NCI-H446 (cell line): ENCODE measurements at regions not wholly inside any gene's neighbourhood (a gene's known extent, or its start where the extent isn't known, plus 50 kb on each side); places are given as distances from the start of the nearest gene placed in this dataset.
"Not testable (repeated sequence)": the region's sequence is repeated elsewhere in the genome, so short reads cannot be mapped to it uniquely, and the experiment has no call there.

Experiments
- DNase-seq, 2 experiments: peaks; one replicate each; lab custom pipeline; 2025; lab: John Stamatoyannopoulos, UW

DNA sequence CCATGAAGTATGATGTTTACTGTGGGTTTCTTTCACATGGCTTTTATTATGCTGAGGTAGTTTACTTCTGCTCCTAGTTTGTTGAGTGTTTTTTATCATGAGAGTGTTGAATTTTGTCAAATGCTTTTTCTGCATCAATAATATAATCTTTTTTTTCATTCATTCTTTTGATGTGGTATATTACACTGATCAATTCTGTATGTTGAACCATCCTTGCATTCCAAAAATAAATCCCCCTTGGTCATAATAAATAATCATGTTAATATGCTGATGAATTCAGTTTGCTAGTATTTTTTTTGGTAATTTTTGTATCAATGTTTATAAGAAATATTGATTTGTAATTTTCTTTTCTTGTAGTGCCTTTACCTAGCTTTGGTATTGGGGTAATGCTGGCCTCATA lies 97.9 kb upstream of the ZNF648 start:
- DNase-seq: no peak

DNA sequence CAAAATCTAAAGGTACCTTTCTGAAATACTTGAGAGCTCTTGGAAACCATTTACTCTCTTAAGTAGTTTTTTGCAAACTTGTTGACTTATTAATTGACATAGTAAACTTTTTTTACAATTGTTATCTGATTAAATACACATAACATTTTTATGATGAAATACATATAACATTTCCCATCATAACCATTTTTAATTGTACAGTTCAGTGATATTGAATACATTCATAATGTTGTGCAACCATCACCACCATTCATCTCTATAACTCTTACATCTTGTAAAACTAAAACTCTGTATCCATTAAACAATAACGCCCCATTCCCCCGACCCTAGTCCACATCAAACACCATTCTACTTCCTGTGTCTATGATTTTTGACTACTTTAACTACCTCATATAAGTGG lies 95.7 kb upstream of the ZNF648 start:
- no peak for DNase-seq

DNA sequence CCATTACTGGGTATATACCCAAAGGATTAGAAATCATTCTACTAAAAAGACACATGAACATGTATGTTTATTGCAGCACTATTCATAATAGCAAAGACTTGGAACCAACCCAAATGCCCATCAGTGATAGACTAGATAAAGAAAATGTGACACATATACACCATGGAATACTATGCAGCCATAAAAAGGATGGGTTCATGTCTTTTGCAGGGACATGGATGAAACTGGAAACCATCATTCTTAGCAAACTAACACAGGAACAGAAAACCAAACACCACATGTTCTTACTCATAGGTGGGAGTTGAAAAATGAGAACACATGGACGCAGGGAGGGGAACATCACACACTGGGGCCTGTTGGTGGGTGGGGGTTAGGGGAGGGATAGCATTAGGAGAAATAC lies 92.9 kb upstream of the ZNF648 start:
- not testable (repeated sequence) for DNase-seq

DNA sequence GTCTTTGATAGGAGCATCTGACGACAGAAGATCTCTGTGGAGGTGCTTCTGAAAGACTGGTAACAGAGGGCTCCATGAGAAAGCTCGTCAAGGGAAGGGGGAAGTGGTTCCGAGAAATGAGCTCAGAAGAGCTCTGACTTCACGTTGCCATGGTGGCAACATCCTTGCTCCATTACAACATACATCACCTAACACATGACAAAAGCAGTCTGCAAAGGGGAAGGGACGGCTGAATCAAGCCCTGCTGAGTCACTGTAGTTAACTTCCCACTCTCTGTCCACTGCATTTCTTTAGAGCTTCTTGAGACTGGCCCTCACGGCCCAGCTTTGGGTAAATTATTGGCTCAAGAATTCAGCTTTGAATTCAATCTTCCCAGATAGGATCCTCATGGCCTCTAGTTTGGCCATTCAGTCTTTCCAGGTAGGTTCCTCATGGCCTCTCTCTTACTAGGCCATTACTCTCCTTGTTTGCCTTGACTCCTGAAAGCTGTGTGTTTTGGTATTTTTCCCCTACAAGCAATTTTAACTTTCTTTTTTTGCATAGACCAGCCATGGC lies 88.0 kb upstream of the ZNF648 start:
- DNase-seq: no peak

DNA sequence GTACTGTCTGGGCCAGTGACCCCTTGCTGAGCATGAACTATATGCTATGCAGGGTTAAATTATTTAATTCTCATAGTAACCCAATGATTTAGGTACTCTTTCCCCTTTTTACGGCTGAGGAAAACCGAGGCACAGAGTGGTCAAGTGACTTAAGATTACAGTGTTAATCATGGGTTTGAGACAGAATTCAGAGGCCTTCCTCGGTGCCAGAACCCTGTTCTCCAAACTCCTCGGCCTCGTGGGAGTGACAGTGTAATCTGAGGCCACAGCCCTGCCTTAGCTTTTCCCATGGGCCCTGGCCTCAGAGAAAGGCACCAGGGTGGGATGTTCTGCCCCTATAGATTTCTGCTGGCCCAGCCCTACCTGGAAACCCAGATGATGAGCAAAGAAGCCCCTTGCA lies 86.4 kb upstream of the ZNF648 start:
- DNase-seq: no peak

DNA sequence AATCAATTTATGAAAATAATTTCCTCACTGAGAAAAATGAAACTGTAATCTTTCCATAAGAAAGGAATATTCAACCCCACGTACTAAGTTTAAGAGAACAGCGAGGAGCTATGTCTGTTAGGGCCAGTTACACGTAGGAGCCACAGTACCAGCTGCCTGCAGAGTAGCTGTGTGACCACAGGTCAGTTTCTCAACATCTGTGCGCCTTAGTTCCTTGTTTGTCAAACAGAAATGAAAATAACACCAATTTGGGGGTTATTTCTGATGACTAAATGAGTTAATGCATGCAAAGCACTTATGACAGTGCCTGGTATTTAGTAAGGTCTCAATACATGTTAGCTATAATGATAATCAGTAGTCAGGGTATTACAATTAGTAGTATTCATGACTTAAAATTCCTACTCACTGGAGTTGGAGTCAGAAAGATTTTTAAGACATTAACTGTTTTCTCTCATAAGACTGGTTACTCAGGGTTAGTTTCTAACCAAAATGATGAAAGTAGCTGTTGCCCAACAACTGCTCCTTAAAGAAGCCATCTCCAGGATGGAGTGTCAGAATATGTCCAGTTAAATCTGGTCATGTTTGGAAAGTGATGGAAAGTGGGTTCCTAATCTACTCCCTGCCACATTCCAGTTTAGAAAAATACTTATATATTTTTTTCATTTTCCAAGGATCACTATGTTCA lies 85.8 kb upstream of the ZNF648 start:
- DNase-seq: no peak

DNA sequence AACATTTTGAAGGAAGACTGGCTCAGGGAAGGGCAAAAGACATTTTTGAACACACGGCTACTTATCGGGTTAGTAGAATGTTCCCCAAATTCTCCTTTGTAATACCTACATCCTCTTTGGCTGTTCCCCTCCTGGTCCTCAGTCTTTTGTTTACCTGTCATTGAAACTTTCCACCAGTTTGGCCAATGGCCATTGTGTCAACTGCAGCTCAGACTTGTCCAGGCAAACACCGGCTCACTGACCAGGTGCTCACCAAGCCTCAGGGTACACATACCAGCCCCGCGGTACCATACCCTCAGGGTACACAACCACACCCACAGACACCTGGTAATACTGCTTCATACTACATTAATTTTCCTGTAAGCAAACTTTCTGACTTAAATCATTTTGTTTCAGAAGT lies 84.8 kb upstream of the ZNF648 start:
- no peak for DNase-seq

DNA sequence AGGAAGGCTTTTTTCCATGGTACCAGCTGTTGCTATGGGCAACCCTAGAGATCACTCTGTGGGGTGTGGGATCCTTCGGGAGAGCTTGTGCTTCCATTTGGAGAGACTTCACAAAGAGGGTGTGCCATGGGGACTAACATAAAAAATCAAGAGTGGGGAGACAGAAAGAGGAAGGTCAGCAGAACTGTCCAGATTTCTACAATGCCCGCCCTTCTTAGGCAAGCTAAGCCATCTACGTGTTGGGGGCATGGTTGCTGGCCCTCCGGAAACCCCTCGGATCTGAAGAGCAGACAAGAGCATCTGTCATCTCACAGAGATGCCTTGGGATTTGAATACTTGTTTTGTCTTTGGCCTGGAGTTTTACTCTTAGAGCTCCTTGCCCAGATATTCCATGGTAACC lies 83.9 kb upstream of the ZNF648 start:
- DNase-seq: no peak

DNA sequence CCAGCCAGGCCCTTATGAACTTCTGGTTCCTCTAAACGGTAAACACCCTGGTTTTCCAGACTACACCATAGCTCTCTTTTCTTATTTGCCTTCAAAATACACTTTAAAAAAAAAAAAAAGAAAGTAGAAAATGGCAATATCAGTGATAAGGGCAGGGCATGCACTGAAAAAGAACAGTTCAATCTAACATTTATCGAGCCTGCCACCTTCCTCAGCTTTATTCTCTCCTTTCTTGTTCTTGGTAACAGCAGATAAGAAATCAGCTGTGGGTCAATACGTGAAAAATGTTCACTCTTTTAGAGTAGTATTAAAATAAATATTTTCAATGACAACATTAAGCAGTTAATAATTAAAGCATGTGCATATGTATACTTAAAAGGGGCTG lies 83.1 kb upstream of the ZNF648 start:
- no peak for DNase-seq

DNA sequence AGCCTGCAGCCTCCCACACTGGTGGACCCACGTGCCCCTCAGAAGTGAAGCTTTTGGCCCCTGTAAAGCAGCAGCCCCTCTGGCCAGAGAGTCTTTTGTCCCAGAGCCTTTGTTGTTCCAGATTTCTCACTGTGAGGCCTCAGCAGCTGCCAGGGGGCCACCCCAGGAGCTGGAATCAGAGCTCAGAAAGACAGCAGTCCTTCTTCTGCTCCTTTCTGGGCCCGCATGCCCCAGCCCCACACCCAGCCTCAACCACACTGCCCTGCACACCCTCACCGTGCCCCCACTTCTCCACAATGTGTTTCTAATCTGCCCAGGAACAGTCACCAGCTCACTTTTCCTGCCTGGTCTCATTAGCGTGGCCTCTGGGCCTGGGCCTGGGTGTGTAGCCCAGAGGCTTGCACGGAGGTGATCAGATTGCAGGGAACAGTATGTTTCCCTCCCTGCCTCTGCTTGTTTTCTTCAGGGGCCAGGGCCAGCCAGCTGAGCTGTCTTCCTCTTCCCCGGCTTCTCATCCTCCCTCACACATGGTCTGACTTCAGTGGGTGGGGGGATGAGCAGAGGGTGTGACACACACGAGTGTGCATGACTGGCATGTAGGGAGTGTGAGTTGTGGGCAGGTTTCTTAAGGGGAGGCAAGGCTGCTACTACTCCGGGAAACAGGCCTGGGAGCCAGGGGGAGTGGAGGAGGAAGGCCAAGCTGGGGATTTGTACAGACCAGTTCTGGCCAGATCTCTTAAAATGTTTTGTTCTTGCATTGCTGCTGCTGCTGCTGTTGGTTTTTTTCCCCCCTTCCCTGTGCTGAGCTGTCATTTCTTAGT lies 82.5 kb upstream of the ZNF648 start:
- peak in 1 of 2 experiments; percentile 51 for DNase-seq

DNA sequence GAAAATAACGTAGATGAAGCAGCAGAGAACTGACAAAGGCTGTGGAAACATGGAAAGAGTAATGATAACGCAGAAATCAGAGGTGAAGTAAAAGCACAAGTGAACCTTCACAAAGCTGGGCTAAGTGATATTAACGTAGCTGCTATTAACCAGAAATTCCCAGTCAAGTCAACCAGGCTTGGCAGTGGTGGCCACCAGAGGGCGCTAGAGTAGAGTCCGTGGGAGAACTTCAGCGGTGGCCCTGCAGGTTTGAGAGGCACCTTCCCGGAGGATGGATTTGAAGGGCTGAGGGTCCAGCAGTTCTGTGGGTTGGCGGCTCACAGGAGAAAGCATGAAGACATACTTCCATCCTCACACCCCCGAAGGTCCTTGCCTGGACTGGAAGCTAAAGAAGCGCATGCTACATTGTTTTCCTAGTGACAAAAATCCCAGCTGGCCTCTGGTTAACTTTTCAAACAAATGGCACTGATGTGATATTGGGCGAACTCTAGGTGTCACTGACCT lies 81.7 kb upstream of the ZNF648 start:
- peak; percentile 89 to 94 for DNase-seq

DNA sequence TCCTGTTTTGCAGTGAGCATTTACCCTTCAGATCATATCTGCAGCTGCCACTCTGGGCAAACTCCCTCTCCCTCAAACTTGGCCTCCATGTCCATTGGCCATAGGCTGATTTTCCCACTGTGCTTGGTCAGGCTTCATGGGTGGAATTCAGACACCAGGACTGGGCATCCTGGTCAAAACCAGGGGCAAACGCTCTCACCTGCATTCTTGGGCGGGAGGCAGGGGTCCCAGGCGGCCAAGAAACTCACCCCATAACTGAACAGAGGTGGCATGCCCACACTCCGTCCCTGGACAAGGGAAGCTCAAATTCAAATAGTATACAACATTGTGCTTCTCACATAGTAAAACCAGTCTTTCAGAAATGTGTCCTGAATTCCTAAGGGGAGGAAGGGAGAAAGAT lies 81.1 kb upstream of the ZNF648 start:
- DNase-seq: no peak

DNA sequence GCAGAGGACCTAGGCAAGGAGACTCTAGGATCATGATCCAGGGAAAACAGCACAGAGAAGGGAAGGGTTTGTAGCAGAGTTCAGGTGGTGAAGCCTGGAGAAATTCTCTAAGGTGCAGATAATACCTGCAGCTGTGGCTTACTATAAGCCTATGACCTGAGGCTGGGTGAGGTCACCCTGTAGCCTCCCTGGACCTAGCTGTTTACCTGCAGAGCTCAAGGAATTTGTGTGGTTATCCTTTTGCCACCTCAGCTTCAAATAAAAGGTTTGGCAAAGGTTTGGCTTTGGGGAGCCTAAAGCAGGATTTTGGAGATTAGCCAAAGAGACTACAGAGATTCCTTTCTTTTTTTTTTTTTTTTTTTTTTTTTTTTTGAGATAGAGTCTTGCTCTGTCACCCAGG lies 79.5 kb upstream of the ZNF648 start:
- no peak for DNase-seq

DNA sequence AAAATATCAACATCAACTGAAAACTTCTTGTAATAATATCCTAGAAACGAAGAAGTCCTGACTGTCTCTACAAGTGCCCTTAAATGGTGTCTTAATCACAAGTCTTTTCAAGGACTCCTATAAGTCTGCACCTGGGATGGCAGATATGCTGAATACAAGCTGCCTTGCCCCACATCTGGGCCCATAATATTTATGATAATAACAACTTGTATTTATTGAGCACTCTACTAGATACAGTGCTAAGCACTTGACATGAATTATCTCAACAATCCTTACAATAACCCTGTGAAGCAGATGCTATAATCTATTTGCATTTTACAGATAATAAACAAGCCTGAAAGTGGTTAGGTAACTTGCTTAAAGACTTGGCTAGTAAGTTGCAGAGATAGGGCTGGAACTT lies 78.0 kb upstream of the ZNF648 start:
- DNase-seq: no peak

DNA sequence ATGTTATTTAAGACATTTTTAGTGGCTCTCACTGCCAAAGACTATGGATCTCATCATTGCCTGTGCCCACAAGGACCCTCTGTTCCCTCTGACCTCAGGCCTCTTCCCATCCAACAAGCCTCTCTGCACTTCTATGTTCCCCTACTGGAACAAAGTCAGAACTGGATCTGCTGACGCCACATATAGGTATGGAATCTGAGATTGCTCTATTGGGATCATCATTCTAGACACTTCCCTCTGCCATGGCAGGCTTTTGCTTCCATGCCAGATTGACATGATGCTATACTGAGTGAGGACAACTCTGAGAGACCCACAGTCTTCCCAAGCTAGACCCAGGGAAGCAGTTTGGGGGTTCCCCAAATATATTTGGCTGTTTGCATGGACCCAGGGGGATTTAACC lies 76.0 kb upstream of the ZNF648 start:
- no peak for DNase-seq

DNA sequence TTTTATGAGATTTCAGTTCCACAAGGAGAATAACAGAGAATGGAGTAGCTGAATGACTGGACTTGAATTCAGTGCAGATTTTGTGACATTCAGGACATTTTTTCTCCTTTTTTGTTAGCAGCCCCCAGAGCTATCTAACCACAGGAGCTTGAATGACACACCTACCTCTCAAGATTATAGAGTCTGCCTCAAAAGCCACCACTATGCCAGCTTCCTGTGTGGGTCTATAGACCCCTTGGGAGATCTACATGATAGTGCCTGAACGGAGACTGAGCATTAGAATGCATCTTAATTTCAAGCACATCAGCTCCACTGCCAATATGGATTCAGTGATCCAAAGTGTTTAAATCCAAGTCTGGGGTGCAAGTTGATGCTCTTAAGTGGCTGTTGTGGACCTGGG lies 74.4 kb upstream of the ZNF648 start:
- DNase-seq: no peak

DNA sequence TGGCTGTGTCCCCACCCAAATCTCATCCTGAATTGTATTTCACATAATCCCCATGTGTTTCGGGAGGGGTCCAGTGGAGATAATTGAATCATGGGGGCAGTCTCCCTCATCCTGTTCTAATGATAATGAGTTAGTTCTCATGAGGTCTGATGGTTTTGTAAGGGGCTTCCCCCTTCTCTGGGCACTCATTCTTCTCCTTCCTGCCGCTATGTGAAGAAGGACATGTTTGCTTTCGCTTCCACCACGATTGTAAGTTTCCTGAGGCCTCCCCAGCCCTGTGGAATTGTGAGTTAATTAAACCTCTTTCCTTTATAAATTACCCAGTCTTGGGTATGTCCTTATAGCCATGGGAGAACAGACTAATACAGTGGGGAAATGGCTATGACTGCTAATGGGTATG lies 72.7 kb upstream of the ZNF648 start:
- DNase-seq: no peak

DNA sequence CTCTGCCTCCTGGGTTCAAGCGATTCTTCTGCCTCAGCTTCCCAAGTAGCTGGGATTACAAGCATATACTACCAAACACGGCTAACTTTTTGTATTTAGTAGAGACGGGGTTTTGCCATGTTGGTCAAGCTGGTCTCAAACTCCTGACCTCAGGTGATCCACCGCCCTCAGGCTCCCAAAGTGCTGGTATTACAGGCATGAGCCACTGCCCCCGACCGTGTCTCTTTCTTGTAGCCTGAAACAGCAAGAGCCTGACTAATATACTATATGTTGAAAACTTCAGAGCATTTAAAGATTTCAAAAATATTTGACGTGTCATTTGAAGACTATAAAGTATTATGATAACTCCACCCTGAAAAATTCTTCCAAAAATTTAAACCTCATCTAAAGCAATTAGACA lies 71.7 kb upstream of the ZNF648 start:
- no peak for DNase-seq

DNA sequence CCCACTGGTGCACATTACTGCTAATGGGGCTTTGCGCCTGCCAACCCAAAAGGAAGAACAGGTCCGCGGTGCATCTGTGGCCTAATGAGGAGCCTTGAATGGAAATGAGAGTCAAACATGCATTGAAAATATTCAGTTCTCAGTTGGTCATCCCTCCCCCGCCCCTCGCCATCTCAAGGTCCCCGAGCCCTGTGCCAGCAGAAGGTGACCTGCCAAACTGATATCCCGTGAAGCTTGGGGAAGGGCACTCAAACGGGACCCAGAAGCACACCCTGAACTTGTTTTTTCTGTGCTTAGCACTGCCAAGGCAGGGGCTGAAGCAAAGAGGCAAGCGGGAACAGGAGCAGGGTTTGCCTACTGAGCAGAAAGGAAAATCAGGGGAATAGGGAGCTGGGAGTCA lies 67.9 kb upstream of the ZNF648 start:
- no peak for DNase-seq

DNA sequence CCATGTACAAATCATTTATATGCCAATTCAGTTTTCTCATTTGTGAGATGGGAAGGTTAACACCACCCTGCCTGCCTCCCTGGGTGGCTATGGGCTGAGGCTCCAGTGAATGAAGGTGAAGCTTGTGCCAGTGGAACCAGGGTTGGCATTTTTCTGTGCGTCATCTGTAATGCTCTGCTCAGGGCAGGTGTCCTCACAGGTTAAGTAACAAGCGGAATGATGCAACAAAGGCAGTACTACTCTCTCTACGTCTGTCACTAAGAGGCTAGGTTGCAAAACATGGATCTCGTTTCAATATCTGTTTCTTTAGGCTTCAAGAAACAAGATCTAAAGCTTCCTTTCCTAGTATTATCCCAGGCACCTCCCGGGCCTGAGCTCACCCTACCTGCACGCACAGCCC lies 67.0 kb upstream of the ZNF648 start:
- no peak for DNase-seq

DNA sequence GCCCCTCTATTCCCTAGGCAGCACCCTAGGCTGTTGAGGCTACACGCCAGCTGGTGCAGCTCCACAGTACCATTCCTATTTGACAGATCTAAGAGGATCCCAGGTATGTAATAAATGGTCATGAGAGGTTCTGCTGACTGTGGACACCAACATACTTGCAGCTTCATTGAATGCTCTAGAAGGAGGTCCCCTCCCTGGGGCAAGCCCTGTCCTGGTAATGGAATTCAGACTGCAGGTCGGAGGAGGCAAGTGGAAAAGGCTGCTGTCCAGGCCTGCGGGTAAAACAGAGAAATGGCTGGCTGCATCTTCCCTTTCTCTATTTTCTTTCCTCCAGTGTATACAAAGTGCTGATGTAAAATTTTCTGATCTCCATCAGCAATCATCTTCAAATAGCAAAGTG lies 66.1 kb upstream of the ZNF648 start:
- DNase-seq: no peak

DNA sequence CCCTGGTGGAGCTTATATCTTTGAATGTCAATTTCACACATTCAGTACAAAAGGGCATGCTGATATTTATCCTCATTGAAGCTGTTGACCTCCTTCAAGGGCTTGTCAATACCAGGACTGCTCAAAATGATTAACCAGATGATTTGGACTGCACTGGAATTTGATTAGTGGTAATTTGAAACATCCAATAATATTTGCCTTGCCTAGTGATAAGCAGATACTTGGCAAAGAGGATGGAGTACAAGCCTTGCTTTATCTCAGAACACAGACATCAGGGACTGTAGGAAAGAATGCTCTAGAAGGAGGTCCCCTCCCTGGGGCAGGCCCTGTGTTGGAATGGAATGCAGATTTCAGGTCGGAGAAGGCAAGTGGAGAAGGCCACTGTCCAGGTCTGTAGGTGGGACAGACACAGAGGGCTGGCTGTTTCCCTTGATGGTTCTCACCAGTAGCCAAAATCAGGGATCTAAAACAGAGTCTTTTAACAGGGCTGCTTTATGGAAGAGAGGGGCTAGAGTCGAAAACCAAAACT lies 64.8 kb upstream of the ZNF648 start:
- DNase-seq: no peak

DNA sequence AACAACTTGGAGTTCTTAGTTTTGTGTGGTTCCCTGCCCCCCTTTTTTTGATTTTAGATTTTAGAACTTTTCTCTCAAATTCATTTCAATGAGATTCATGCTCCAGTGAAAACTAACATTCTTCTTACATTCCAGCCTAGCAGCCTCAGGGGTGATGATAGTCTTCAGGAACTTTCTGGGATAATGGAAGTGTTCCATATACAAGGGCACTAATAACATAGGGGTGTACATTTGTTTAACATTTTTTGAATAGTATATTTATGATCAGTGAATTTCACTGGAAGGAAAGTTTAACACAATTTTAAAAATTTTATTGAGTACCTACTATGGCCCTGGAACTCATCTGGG lies 61.4 kb upstream of the ZNF648 start:
- DNase-seq: no peak
